Natural killer cell (primary cell): ENCODE measurements at regions not wholly inside any gene's neighbourhood (a gene's known extent, or its start where the extent isn't known, plus 50 kb on each side); places are given as distances from the start of the nearest gene placed in this dataset.
"Not testable (repeated sequence)": the region's sequence is repeated elsewhere in the genome, so short reads cannot be mapped to it uniquely, and the experiment has no call there.

ENCODE experiments used
- ATAC-seq, 3 donors: fragments of 150-1000 bp in 2 of 3; fragments of 200-7000 bp in 1 of 3; cut with Tn5 transposase; 1 replicate in 1 of 3; 2 replicates in 2 of 3; pipeline ENCODE4 v1.10.0; 2021; ENCODE audit warnings: mild to moderate bottlenecking in 2 of 3, moderate library complexity in 2 of 3
- DNase-seq, 2 donors: peaks; one replicate each; pipeline versions ENCODE4 v3.0.0 to v3.0.0-alpha.2; 2013 to 2021; ENCODE audit warnings: mixed read lengths in 1 of 2
- H3K27ac ChIP-seq: one replicate; pipeline ENCODE4 v1.5.1; 2013; ENCODE audit warnings: mild to moderate bottlenecking, low read length
- H3K27me3 ChIP-seq: one replicate; pipeline ENCODE4 v1.6.1; 2013; ENCODE audit warnings: low read length; ENCODE audit not compliant: control insufficient read depth, insufficient read depth
- H3K36me3 ChIP-seq: one replicate; pipeline ENCODE4 v1.6.1; 2013; ENCODE audit warnings: low read length; ENCODE audit not compliant: control insufficient read depth, insufficient read depth
- H3K4me1 ChIP-seq: one replicate; pipeline ENCODE4 v1.6.1; 2013; ENCODE audit warnings: low read length; ENCODE audit not compliant: control insufficient read depth, insufficient read depth
- H3K4me3 ChIP-seq: one replicate; pipeline ENCODE4 v1.5.1; 2013; ENCODE audit warnings: low read length
- H3K9me3 ChIP-seq: one replicate; pipeline ENCODE4 v1.6.1; 2013; ENCODE audit warnings: low read length; ENCODE audit not compliant: control insufficient read depth, insufficient read depth
- H3K27ac Mint-ChIP-seq, 2 donors: one replicate each; pipeline ENCODE4 v1.8.0; 2022; ENCODE audit warnings: mild to moderate bottlenecking in 2 of 2, mixed read lengths in 2 of 2, moderate library complexity in 1 of 2
- H3K27me3 Mint-ChIP-seq, 2 donors: one replicate each; pipeline ENCODE4 v1.8.0; 2022; ENCODE audit warnings: low read depth in 2 of 2, mixed read lengths in 2 of 2
- H3K36me3 Mint-ChIP-seq: one replicate; pipeline ENCODE4 v1.8.0; 2022; ENCODE audit warnings: mixed read lengths
- H3K4me1 Mint-ChIP-seq, 2 donors: one replicate each; pipeline ENCODE4 v1.8.0; 2022; ENCODE audit warnings: mixed read lengths in 2 of 2
- H3K4me3 Mint-ChIP-seq: one replicate; pipeline ENCODE4 v1.8.0; 2022; ENCODE audit warnings: mild to moderate bottlenecking, moderate library complexity, mixed read lengths
- H3K9me3 Mint-ChIP-seq, 2 donors: one replicate each; pipeline ENCODE4 v1.8.0; 2022; ENCODE audit warnings: mixed read lengths in 2 of 2
- WGBS: methylation state at CpG from one replicate; pipeline ENCODE4 v1.1.7; 2013; ENCODE audit warnings: missing lambda C conversion rate; ENCODE audit not compliant: insufficient coverage; 5-methylcytosine and 5-hydroxymethylcytosine counted together
- intact Hi-C: fragments of 100-400 bp; cut with micrococcal nuclease; formaldehyde crosslinking; loops from one replicate; pipeline ENCODE4 v1.14.2; 2022
- TF ChIP-seq, protein P1 (sequence below): fragments of 200-600 bp; IDR thresholded peaks from one replicate; pipeline ENCODE4 v1.8.0; 2022; ENCODE audit warnings: antibody characterized with exemption

DNA sequence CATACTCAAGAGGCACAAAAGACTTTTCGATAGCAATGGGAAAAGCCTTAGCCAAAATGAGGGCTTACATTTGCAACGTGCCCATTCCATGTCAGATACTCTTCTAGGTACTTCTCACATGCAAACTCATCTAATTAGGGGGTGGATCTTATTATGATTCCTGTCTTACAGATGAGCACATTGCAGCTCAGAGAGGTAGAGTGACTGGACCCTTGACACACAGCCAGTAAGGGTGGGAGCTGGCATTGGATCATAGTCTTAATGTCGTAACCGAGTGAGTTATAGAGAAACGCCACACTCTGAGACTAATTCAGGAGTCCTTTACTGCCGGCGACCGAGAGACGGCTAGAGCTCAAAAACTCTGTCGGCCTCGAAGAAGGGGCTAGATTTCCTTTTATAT is 78.8 kb upstream of the GRIN2A start:
- H3K9me3 Mint-ChIP-seq: no peaks in the 10 kb centered on the region
- no peaks in the 10 kb centered on the region for H3K4me1 ChIP-seq
- H3K4me3 Mint-ChIP-seq: no peak overlapping the region
- TF ChIP-seq, protein P1, sequence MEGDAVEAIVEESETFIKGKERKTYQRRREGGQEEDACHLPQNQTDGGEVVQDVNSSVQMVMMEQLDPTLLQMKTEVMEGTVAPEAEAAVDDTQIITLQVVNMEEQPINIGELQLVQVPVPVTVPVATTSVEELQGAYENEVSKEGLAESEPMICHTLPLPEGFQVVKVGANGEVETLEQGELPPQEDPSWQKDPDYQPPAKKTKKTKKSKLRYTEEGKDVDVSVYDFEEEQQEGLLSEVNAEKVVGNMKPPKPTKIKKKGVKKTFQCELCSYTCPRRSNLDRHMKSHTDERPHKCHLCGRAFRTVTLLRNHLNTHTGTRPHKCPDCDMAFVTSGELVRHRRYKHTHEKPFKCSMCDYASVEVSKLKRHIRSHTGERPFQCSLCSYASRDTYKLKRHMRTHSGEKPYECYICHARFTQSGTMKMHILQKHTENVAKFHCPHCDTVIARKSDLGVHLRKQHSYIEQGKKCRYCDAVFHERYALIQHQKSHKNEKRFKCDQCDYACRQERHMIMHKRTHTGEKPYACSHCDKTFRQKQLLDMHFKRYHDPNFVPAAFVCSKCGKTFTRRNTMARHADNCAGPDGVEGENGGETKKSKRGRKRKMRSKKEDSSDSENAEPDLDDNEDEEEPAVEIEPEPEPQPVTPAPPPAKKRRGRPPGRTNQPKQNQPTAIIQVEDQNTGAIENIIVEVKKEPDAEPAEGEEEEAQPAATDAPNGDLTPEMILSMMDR: no peak
- H3K4me3 ChIP-seq: no peak overlapping the region
- no peak for ATAC-seq
- no peak for DNase-seq
- peaks cover 0 to 6% of the 10 kb centered on the region in 2 donors for H3K4me1 Mint-ChIP-seq
- 90% methylated on average over 11 of the region's 11 CpGs for WGBS
- H3K9me3 ChIP-seq: no peaks in the 10 kb centered on the region
- no peaks in the 10 kb centered on the region for H3K27me3 ChIP-seq
- intact Hi-C loops: no loop called here
- no peaks in the 10 kb centered on the region for H3K36me3 ChIP-seq
- H3K27me3 Mint-ChIP-seq: no peaks in the 10 kb centered on the region
- no peak overlapping the region for H3K27ac Mint-ChIP-seq
- H3K27ac ChIP-seq: no peak overlapping the region
- H3K36me3 Mint-ChIP-seq: no peaks in the 10 kb centered on the region

DNA sequence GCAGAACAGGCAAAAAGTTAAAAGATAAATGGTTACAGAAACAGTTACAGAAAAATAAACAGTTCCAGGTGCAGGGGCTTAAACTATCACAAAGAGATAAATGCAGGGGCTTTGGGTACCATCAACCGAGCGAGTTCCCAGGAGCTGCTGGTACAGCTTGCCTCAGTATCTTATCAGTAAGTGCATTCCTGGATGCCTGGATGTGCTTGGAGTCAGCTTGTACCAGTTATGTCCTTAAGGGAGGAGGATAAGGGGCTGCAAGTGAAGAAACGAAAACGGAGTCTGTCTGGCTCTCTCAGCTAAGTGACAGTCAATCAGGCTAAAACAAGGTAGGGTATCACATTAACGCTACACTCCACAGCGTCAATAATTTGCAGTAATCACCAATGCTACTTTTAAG is 79.3 kb upstream of the GRIN2A start:
- H3K4me3 Mint-ChIP-seq, DNase-seq, H3K36me3 ChIP-seq, H3K27ac ChIP-seq, H3K27ac Mint-ChIP-seq, H3K36me3 Mint-ChIP-seq, H3K27me3 Mint-ChIP-seq, H3K9me3 Mint-ChIP-seq, intact Hi-C loops, H3K9me3 ChIP-seq, H3K4me1 ChIP-seq, H3K4me3 ChIP-seq, ATAC-seq, H3K27me3 ChIP-seq, H3K4me1 Mint-ChIP-seq: not testable (repeated sequence)
- WGBS: 77% methylated on average over 6 of the region's 6 CpGs

GRCh38 chr16:10262377-10263132 is 80.3 kb upstream of the GRIN2A start:
- H3K36me3 Mint-ChIP-seq: no peaks in the 10 kb centered on the region
- Histone ChIP-seq H3K9me3 (no peaks in the 10 kb centered on the region), H3K4me1 (no peaks in the 10 kb centered on the region), H3K36me3 (no peaks in the 10 kb centered on the region), H3K4me3 (no peak overlapping the region), H3K27me3 (no peaks in the 10 kb centered on the region), H3K27ac (no peak overlapping the region)
- no peak overlapping the region for H3K27ac Mint-ChIP-seq
- no peaks in the 10 kb centered on the region for H3K9me3 Mint-ChIP-seq
- intact Hi-C loops: no loop called here
- DNase-seq (no peak), ATAC-seq (no peak)
- TF ChIP-seq, protein P1: no peak
- no peak overlapping the region for H3K4me3 Mint-ChIP-seq
- H3K27me3 Mint-ChIP-seq: no peaks in the 10 kb centered on the region
- 84% methylated on average over 6 of the region's 7 CpGs for WGBS
- no peaks in the 10 kb centered on the region for H3K4me1 Mint-ChIP-seq

DNA sequence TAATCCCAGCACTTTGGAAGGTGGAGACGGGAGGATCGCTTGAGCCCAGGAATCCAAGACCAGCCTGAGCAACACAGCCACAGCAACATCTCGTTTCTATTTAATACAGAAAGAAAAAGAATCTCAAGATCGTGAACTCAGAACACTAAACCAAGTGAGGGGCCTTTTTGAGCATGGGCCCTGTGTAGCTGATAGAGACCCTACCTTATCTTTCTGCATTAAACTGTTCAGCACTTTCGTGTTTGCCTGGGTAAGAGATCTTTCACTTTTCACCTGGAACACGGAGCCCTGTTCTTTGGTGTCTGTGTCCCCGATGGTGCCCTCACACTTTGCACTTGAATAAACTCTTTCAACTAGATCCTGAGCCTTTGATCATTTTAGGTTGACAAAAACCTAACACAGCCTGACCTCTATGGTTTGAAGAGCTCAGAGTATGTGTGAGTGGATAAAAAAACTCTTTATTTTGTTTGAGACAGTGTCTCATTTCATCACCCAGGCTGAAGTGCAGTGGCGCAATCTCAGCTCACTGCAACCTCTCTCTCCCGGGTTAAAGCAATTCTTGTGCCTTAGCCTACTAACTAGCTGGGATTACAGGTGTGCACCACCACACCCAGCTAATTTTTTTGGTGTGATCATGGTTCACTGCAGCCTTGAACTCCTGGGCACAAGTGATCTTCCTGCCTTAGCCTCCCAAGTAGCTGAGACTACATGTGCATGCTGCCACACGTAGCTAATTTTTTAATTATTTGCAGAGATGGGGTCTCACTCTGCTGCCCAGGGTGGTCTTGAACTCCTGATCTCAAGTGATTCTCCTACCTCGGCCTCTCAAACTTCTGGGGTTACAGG is 83.8 kb upstream of the GRIN2A start:
- intact Hi-C loops: no loop called here
- Histone ChIP-seq H3K4me1 (no peaks in the 10 kb centered on the region), H3K36me3 (no peaks in the 10 kb centered on the region), H3K27me3 (no peaks in the 10 kb centered on the region), H3K9me3 (no peaks in the 10 kb centered on the region), H3K27ac (no peak overlapping the region), H3K4me3 (no peak overlapping the region)
- no peak for ATAC-seq
- no peaks in the 10 kb centered on the region for H3K9me3 Mint-ChIP-seq
- no peak overlapping the region for H3K27ac Mint-ChIP-seq
- H3K36me3 Mint-ChIP-seq: no peaks in the 10 kb centered on the region
- H3K27me3 Mint-ChIP-seq: no peaks in the 10 kb centered on the region
- TF ChIP-seq, protein P1: no peak
- no peak for DNase-seq
- no peak overlapping the region for H3K4me3 Mint-ChIP-seq
- WGBS: 75% methylated on average over 11 of the region's 11 CpGs
- no peaks in the 10 kb centered on the region for H3K4me1 Mint-ChIP-seq
